Stimulated activated CD4-positive, alpha-beta T cell treated with anti-CD3 and anti-CD28 coated beads, Interleukin-2, amount 100 ng/mL, for 24 hours (primary cell): ENCODE measurements at regions not wholly inside any gene's neighbourhood (a gene's known extent, or its start where the extent isn't known, plus 50 kb on each side); places are given as distances from the start of the nearest gene placed in this dataset.
"Not testable (repeated sequence)": the region's sequence is repeated elsewhere in the genome, so short reads cannot be mapped to it uniquely, and the experiment has no call there.

Experiments used
- DNase-seq, 2 donors: peaks; one replicate each; pipeline ENCODE4 v3.0.0-alpha.2; 2020

- DNase-seq: no peak
Measured at GRCh38 chr1:178020968-178021640, 51.2 kb upstream of the SEC16B start.

- no peak for DNase-seq
Measured at GRCh38 chr1:178021950-178022349, 52.1 kb upstream of the SEC16B start.

- no peak for DNase-seq
Measured at GRCh38 chr1:178023181-178023618, 53.3 kb upstream of the SEC16B start.

- DNase-seq: no peak
Measured at GRCh38 chr1:178024504-178024903, 54.6 kb upstream of the SEC16B start.

- no peak for DNase-seq
Measured at GRCh38 chr1:178025613-178026356, 55.9 kb upstream of the SEC16B start.

GRCh38 chr1:178028841-178029481 is 59.1 kb upstream of the SEC16B start:
- DNase-seq: no peak

- DNase-seq: no peak
Measured at GRCh38 chr1:178030467-178030866, 60.6 kb upstream of the SEC16B start.

GRCh38 chr1:178031856-178032320 is 62.0 kb upstream of the RASAL2 start:
- peak; percentile 20 to 41 for DNase-seq

- DNase-seq: no peak
Measured at GRCh38 chr1:178033019-178033418, 60.9 kb upstream of the RASAL2 start.

- no peak for DNase-seq
Measured at GRCh38 chr1:178034676-178035075, 59.2 kb upstream of the RASAL2 start.

- no peak for DNase-seq
Measured at GRCh38 chr1:178036090-178036489, 57.8 kb upstream of the RASAL2 start.

- DNase-seq: no peak
Measured at GRCh38 chr1:178037510-178038253, 56.2 kb upstream of the RASAL2 start.

- no peak for DNase-seq
Measured at GRCh38 chr1:178038372-178038771, 55.5 kb upstream of the RASAL2 start.

GRCh38 chr1:178039891-178040290 is 54.0 kb upstream of the RASAL2 start:
- no peak for DNase-seq

GRCh38 chr1:178043940-178044339 is 50.0 kb upstream of the RASAL2 start:
- not testable (repeated sequence) for DNase-seq
